Neural progenitor cell (in vitro differentiated cells): ENCODE measurements at regions not wholly inside any gene's neighbourhood (a gene's known extent, or its start where the extent isn't known, plus 50 kb on each side); places are given as distances from the start of the nearest gene placed in this dataset.

Experiments
- DNase-seq: peaks from one replicate; pipeline ENCODE4 v3.0.0-alpha.2; 2016; ENCODE audit warnings: low spot score
- H2AFZ ChIP-seq: fragments of 200-600 bp; sonication (generic); replicated peaks from 2 replicates; pipeline ENCODE4 v1.6.1; 2016; ENCODE audit warnings: antibody characterized with exemption
- H3F3A ChIP-seq: fragments of 200-600 bp; sonication (generic); 2 replicates; pipeline ENCODE4 v1.6.1; 2016; ENCODE audit warnings: antibody characterized with exemption, low read depth
- H3K27ac ChIP-seq: fragments of 200-600 bp; sonication (generic); 2 replicates; pipeline ENCODE4 v1.5.1; 2016; ENCODE audit warnings: mild to moderate bottlenecking
- H3K27me3 ChIP-seq: fragments of 200-600 bp; sonication (generic); 2 replicates; pipeline ENCODE4 v1.6.1; 2016; ENCODE audit warnings: mild to moderate bottlenecking, moderate library complexity
- H3K36me3 ChIP-seq: fragments of 200-600 bp; sonication (generic); 2 replicates; pipeline ENCODE4 v1.5.1; 2016
- H3K4me1 ChIP-seq: fragments of 200-600 bp; sonication (generic); 2 replicates; pipeline ENCODE4 v1.6.1; 2016; ENCODE audit warnings: mixed run types
- H3K4me2 ChIP-seq: fragments of 200-600 bp; sonication (generic); 2 replicates; pipeline ENCODE4 v1.6.1; 2016
- H3K4me3 ChIP-seq: fragments of 200-600 bp; sonication (generic); 2 replicates; pipeline ENCODE4 v1.5.1; 2016
- H3K79me2 ChIP-seq: fragments of 200-600 bp; sonication (generic); 2 replicates; pipeline ENCODE4 v1.6.1; 2016; ENCODE audit warnings: low read depth
- H3K9ac ChIP-seq: fragments of 200-600 bp; sonication (generic); 2 replicates; pipeline ENCODE4 v1.6.1; 2016
- H3K9me3 ChIP-seq: fragments of 200-600 bp; sonication (generic); 2 replicates; pipeline ENCODE4 v1.5.1; 2016; ENCODE audit warnings: low read depth
- H4K20me1 ChIP-seq: fragments of 200-600 bp; sonication (generic); 2 replicates; pipeline ENCODE4 v1.6.1; 2016; ENCODE audit warnings: low read depth
- H3K27ac Mint-ChIP-seq: 3 replicates; pipeline ENCODE4 v1.8.0; 2021; ENCODE audit warnings: mixed read lengths
- H3K27me3 Mint-ChIP-seq: 2 replicates; pipeline ENCODE4 v1.8.0; 2022; ENCODE audit warnings: low read depth, mild to moderate bottlenecking, inconsistent platforms, moderate library complexity, mixed read lengths; ENCODE audit not compliant: insufficient read depth
- H3K36me3 Mint-ChIP-seq: 3 replicates; pipeline ENCODE4 v1.8.0; 2021; ENCODE audit warnings: mixed read lengths
- H3K4me1 Mint-ChIP-seq: 3 replicates; pipeline ENCODE4 v1.8.0; 2021; ENCODE audit warnings: mixed read lengths
- H3K4me3 Mint-ChIP-seq: 3 replicates; pipeline ENCODE4 v1.8.0; 2021; ENCODE audit warnings: mild to moderate bottlenecking, moderate library complexity, mixed read lengths
- H3K9me3 Mint-ChIP-seq: 3 replicates; pipeline ENCODE4 v1.8.0; 2020; ENCODE audit warnings: mixed read lengths
- CTCF ChIP-seq: fragments of 200-600 bp; sonication (generic); IDR thresholded peaks from 2 replicates; pipeline ENCODE4 v1.5.1; 2017; ENCODE audit warnings: antibody characterized with exemption, mild to moderate bottlenecking
- EZH2 ChIP-seq: fragments of 200-600 bp; sonication (generic); IDR thresholded peaks from 2 replicates; pipeline ENCODE4 v1.6.1; 2017; ENCODE audit warnings: antibody characterized with exemption, mild to moderate bottlenecking, moderate library complexity
- EZH2phosphoT487 ChIP-seq: fragments of 200-600 bp; sonication (generic); IDR thresholded peaks from 2 replicates; pipeline ENCODE4 v1.6.1; 2017; ENCODE audit warnings: antibody characterized with exemption

DNA sequence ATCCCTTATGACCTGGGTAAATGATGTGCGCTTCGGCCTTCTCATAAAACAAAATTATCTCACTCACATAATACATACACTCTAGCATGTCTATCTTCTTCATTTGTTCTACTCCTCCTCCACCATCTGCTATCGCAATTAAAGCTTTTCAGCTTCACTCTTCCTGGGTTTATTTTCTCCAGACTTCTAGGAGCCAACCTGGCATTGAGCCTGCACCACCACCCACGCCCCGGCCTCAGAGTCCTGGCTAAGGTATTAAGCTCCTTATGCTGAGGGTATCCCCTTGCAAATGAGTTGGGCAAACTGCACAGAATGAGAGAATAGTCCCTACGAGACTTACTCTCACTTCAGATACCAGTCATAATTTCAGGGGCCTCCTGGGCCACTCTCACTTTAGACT is 236.1 kb upstream of the CDH12 start:
- no peak for TF ChIP-seq EZH2
- TF ChIP-seq CTCF: no peak
- no peak for TF ChIP-seq EZH2phosphoT487
- H3F3A ChIP-seq: no peaks in the 10 kb centered on the region

DNA sequence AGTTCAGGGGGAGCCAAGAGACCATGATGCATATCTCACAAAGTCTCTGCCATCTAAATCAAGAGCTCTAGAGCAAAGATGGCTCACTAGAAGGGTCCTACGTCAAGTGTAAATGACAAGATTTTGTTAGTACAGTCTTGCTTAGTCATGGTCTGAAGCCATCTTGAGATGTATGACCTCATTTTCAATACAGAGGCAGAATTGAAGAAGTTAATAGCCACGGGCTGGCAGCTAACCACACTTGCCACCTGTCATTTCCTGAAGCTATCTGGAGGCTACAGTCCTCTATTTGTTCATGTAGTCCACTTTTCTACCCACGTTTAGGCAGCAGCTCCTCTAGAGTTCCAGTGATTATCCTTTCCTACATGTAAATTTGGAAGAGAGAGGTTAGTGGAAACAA is 231.7 kb upstream of the CDH12 start:
- Mint-ChIP-seq H3K27ac (no peak overlapping the region), H3K36me3 (no peaks in the 10 kb centered on the region), H3K4me1 (no peaks in the 10 kb centered on the region), H3K27me3 (no peaks in the 10 kb centered on the region), H3K4me3 (no peak overlapping the region), H3K9me3 (no peaks in the 10 kb centered on the region)
- H3K79me2 ChIP-seq: no peaks in the 10 kb centered on the region
- no peak overlapping the region for H2AFZ ChIP-seq
- no peak overlapping the region for H3K9ac ChIP-seq
- H3K27me3 ChIP-seq: no peaks in the 10 kb centered on the region
- H4K20me1 ChIP-seq: no peaks in the 10 kb centered on the region
- TF ChIP-seq EZH2phosphoT487 (no peak), CTCF (no peak), EZH2 (no peak)
- H3F3A ChIP-seq: no peaks in the 10 kb centered on the region
- H3K27ac ChIP-seq: no peak overlapping the region
- H3K36me3 ChIP-seq: no peaks in the 10 kb centered on the region
- DNase-seq: no peak
- no peaks in the 10 kb centered on the region for H3K4me1 ChIP-seq
- no peak overlapping the region for H3K4me2 ChIP-seq
- no peak overlapping the region for H3K4me3 ChIP-seq
- H3K9me3 ChIP-seq: no peaks in the 10 kb centered on the region

More for the DNA sequence above, 236.1 kb upstream of the CDH12 start:
- DNase-seq: no peak
- no peaks in the 10 kb centered on the region for H3K36me3 Mint-ChIP-seq
- Histone ChIP-seq H3K4me3 (no peak overlapping the region), H4K20me1 (no peaks in the 10 kb centered on the region), H3K4me2 (no peak overlapping the region), H3K27ac (no peak overlapping the region), H2AFZ (no peak overlapping the region), H3K4me1 (peaks cover 8% of the 10 kb centered on the region), H3K27me3 (no peaks in the 10 kb centered on the region), H3K36me3 (no peaks in the 10 kb centered on the region), H3K9ac (no peak overlapping the region), H3K79me2 (no peaks in the 10 kb centered on the region), H3K9me3 (no peaks in the 10 kb centered on the region)
- H3K4me1 Mint-ChIP-seq: no peaks in the 10 kb centered on the region
- H3K27ac Mint-ChIP-seq: no peak overlapping the region
- H3K27me3 Mint-ChIP-seq: no peaks in the 10 kb centered on the region
- H3K4me3 Mint-ChIP-seq: no peak overlapping the region
- no peaks in the 10 kb centered on the region for H3K9me3 Mint-ChIP-seq

GRCh38 chr5:23072179-23072578 is 219.0 kb upstream of the CDH12 start:
- Histone ChIP-seq H3K27ac (no peak overlapping the region), H3K79me2 (no peaks in the 10 kb centered on the region), H3K4me3 (no peak overlapping the region), H3K4me1 (no peaks in the 10 kb centered on the region), H3K9ac (no peak overlapping the region), H4K20me1 (no peaks in the 10 kb centered on the region), H3K36me3 (no peaks in the 10 kb centered on the region), H3K27me3 (no peaks in the 10 kb centered on the region), H3F3A (no peaks in the 10 kb centered on the region), H2AFZ (no peak overlapping the region), H3K4me2 (no peak overlapping the region), H3K9me3 (no peaks in the 10 kb centered on the region)
- TF ChIP-seq CTCF (no peak), EZH2 (no peak), EZH2phosphoT487 (no peak)
- no peaks in the 10 kb centered on the region for H3K9me3 Mint-ChIP-seq
- H3K4me1 Mint-ChIP-seq: no peaks in the 10 kb centered on the region
- H3K36me3 Mint-ChIP-seq: no peaks in the 10 kb centered on the region
- H3K4me3 Mint-ChIP-seq: no peak overlapping the region
- no peak for DNase-seq
- no peak overlapping the region for H3K27ac Mint-ChIP-seq
- no peaks in the 10 kb centered on the region for H3K27me3 Mint-ChIP-seq

- no peak for DNase-seq
- Histone ChIP-seq H3K4me3 (no peak overlapping the region), H3K9ac (no peak overlapping the region), H3K27me3 (no peaks in the 10 kb centered on the region), H3K9me3 (no peaks in the 10 kb centered on the region), H3K36me3 (no peaks in the 10 kb centered on the region), H4K20me1 (no peaks in the 10 kb centered on the region), H3K79me2 (no peaks in the 10 kb centered on the region), H3K27ac (no peak overlapping the region), H3K4me1 (no peaks in the 10 kb centered on the region), H3F3A (no peaks in the 10 kb centered on the region), H3K4me2 (no peak overlapping the region), H2AFZ (no peak overlapping the region)
- H3K36me3 Mint-ChIP-seq: no peaks in the 10 kb centered on the region
- H3K9me3 Mint-ChIP-seq: no peaks in the 10 kb centered on the region
- no peak overlapping the region for H3K27ac Mint-ChIP-seq
- TF ChIP-seq EZH2 (no peak), EZH2phosphoT487 (no peak), CTCF (no peak)
- no peak overlapping the region for H3K4me3 Mint-ChIP-seq
- H3K27me3 Mint-ChIP-seq: no peaks in the 10 kb centered on the region
- no peaks in the 10 kb centered on the region for H3K4me1 Mint-ChIP-seq
Measured at GRCh38 chr5:23071682-23072081, 218.5 kb upstream of the CDH12 start.
